ENCODE measurements at regions not wholly inside any gene's neighbourhood (a gene's known extent, or its start where the extent isn't known, plus 50 kb on each side); places are given as distances from the start of the nearest gene placed in this dataset.
"Not testable (repeated sequence)": the region's sequence is repeated elsewhere in the genome, so short reads cannot be mapped to it uniquely, and the experiment has no call there.

DNA sequence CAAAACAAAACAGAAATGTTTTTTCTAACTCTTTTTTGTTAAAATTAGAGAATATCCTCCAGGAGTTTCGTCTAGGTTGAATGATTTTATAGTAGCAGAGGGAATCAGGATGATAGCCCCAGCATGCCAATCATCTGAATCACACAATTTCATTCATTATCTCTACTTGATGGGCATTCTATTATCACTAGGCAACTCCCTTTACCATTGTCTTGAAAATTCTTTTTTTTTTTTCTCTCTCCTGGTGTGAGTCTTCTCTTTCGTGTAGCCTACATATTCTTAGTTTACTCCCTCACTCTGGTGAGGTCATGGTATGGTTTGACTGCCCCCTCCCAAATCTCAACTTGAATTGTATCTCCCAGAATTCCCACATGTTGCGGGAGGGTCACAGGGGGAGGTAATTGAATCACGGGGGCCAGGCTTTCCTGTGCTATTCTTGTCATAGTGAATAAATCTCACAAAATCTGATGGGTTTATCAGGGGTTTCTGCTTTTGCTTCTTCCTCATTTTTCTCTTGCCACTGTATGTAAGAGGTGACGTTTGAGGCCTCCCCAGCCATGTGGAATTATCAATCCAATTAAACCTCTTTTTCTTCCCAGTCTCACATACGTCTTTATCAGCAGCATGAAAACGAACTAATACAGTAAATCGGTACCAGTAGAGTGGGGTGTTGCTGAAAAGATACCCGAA lies 105.0 kb downstream of the OTUD1 start:
- DNase-seq (ENCODE audit: low spot score) = no peak

DNA sequence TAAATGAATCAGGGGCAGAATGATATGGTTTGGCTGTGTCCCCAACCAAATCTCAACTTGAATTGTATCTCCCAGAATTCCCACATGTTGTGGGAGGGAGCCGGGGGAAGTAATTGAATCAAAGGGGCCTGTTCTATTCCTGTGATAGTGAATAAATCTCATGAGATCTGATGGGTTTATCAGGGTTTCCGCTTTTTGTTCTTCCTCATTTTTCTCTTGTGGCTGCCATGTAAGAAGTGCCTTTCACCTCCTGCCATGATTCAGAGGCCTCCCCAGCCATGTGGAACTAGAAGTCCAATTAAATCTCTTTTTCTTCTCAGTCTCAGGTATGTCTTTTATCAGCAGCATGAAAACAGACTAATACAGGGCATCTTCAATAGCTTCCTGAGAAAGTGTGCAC lies 107.0 kb downstream of the OTUD1 start:
- not testable (repeated sequence) for DNase-seq (ENCODE audit: low spot score)

DNA sequence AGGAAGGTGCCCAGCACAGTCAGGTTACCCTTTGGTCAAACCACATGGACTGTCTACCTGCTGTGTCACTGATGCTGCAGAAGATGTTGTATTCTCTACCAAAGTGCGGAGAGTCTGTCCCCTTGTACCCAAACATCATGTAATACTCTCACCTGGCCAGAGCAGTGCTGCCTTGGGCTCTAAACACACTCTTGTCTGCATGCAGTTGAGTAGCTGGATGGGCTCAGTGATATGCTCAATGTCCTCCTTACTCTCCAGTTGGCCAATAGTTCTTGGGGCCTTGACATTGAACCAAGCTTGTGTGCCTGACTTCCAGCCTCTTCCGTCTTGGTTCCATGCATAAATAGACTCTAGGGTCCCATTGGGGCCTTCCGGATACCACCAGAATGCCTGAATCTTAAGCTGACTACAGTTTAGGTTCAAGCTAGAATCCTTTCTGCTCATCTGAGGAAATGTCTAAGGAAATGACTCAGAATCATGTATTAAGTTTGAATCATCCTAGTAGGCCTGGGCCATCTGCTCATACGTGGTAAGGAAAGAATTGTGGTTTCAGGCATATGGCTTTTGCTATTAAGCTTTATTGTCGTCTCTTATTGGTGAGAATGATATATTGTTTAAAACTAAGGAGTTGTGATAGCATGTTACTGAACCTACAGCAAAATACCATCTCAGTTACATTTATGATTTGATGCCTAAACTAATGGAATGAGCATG lies 118.0 kb downstream of the OTUD1 start:
- DNase-seq (ENCODE audit: low spot score) = no peak

DNA sequence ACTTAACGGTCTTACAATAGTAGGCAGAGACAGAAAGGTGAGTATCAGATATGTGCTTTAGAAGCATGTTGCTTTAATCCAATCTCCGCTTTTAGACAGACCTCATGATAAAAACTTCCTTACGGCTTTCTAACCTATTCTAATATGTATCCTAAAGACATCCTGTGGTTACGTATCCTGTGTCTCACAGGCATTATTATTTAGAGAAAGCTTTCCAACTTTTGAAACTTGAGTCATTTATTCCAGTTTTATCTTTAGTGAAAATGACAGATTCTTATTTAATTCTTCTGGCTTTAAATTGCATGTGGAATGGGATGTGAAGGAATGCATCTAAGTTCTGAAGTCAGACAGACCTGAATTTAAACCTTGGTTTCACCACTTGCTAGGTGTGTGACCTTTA lies 118.9 kb downstream of the OTUD1 start:
- DNase-seq (ENCODE audit: low spot score) = no peak

DNA sequence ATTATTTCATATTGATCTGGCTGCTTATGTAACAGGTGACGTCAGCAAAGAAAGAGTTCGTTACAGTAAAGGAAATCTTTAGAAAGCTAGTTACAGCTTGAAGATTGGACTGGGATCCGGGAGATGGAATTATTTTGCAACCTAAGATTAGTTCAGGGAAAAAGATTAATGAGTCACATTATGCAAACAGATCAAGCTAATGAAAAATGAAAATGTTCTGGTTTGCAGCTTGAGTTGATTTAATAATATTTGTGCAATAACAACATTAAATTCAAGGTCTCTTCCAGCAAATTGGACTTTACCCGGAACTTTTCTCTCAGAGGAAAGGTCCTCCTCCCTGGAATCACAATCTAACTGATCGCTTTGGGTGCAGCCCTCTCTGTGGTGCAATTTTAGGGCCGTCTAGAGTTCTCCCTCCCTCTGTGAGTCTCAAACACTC lies 119.5 kb downstream of the OTUD1 start:
- no peak for DNase-seq (ENCODE audit: low spot score)

- DNase-seq (ENCODE audit: low spot score) = no peak
Observed at GRCh38 chr10:23568996-23569395, 130.1 kb downstream of the OTUD1 start.

DNA sequence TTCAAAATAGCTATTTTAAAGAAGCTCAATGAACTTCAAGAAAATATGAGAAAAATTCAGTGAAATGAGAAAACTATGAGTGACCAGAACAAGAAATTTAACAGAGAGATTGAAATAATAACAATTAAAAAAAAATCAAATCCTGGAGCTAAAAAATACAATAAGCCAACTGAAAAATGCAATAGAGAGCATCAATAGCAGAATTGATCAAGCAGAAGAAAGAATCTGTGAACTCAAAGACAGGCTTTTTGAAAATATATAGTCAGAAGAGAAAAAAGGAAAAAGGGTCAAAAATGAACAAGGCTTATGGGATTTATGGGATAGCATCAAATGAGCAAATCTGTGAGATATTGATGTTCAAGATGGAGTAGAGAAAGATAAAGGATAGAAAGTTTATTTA lies 133.0 kb downstream of the OTUD1 start:
- no peak for DNase-seq (ENCODE audit: low spot score)

- no peak for DNase-seq (ENCODE audit: low spot score)
Observed at GRCh38 chr10:23581906-23582450, 143.1 kb downstream of the OTUD1 start.

- DNase-seq (ENCODE audit: low spot score) = no peak
Observed at GRCh38 chr10:23584396-23584795, 145.5 kb downstream of the OTUD1 start.

GRCh38 chr10:23585186-23585585 lies 146.3 kb downstream of the OTUD1 start:
- no peak for DNase-seq (ENCODE audit: low spot score)

DNA sequence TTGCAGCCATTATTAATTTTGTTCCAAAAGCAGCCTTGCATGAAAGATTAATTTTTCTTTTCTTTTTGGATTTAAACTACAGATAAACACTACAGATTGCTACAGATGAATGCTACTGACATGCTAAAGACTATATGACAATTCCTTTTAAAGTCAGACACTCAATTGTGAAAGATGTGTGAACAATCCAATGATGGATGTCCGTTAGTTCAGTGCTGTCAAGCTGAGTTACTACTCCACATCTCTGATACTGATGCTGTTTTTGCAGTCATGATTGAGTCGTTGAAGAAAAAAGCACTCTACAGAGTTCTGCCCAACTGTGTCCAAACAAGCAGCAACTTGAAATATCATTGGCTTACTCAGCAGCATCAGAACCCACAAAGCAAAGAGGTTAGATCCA lies 146.8 kb downstream of the OTUD1 start:
- DNase-seq (ENCODE audit: low spot score) = no peak

GRCh38 chr10:23595278-23595677 lies 156.4 kb downstream of the OTUD1 start:
- DNase-seq (ENCODE audit: low spot score) = not testable (repeated sequence)

- no peak for DNase-seq (ENCODE audit: low spot score)
Observed at GRCh38 chr10:23604613-23605012, 165.7 kb downstream of the OTUD1 start.

DNA sequence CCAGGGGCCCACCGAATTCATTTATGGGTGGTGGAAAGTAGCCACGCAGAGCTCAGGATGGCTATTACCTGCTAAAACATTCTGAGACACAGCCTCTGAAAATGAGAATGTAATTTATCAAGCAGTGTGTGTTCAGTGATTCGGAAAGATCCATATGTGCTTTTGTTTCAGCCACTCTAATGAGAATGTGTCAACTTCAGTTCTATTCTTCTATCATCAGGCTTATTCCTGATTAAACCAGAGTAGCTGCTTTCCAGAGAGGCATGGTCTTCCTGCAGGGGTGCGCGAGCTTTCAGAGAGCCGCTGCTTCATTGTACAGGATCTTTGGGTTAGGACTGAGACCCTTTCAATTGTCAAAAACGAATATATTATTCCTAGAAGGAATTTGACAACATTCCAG lies 167.6 kb downstream of the OTUD1 start:
- DNase-seq (ENCODE audit: low spot score) = no peak

DNA sequence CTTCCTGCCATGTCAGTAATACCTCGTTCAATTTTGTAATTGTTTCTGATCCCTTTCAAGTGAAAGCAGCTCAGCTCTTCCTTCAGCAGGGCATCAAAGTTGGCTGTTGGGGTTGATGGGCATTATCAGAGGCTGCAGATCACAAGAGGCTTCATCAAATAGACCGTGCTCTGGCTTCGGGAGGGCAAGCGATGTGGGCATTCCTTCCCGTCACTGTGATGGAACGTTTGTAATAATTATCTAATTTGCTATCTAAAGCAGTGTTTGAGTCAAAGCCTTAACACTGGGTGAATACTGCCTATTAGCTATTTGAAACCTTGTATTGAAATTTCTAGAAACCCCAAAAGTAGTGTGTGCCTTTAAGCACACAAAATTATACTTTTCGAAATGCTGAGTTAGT lies 170.1 kb downstream of the OTUD1 start:
- no peak for DNase-seq (ENCODE audit: low spot score)

DNA sequence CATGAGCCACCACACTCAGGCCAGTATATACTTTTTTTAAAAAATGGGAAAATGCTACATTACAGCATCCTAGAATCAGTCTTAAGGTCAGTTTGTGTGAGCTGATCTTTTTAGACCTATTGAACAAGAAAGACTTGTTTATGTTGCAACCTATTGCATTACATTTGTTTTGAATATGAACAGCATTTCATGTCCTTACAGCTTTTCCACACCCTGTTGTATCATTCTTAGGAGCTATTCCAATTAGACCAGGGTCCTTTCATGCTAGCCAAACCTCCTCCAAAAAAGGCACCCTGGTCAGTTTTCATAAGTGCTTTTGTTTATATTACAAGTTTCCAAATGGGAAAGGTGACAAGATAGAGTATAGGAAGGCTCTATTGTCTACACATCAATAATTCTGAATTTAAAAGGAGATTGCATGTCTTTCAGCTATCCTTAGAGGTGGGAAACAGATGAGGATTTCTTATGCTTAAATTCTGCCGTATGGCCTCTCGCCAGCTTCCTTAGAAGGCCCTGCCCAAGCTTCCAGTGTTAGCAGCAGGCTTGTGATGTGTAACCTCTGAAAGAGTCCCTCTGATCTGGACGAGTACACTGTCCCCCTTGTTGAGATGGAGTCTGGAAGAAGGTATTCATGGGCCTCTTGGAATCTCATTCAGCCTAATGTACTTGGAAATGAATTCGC lies 171.9 kb downstream of the OTUD1 start:
- DNase-seq (ENCODE audit: low spot score) = no peak

DNA sequence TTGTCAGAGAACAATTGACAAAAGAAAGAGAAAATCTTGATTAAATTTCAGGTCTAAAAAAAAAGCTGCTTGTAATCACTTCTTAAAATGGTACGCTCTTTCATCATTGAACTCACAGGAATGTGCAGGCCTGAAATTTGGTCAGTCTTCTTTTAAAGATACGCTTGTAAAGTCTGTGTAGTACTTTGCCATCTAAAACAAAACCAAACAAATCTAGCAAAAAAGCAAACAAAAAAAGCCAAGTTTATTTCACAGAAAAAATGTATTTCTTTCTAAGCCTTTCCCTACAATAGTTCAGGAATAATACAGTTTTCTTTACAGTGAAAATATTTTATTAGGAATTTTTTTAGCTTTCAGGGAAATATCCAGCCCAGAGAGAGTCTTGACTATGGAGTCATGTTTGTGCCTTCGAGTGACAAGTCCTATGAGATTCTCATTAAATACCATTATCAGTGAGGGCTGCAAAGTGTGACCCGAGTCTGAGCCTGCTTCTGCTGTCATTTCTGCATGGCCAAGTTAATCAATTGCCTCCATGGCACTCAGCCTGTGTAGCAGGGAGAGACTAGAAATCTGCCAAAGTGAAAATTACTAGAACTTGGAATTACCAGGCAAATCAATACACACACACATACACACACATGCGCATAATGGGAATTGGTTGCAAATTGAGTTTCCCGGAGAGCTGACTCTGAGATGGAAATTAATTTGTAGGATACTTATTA lies 172.6 kb downstream of the OTUD1 start:
- no peak for DNase-seq (ENCODE audit: low spot score)

DNA sequence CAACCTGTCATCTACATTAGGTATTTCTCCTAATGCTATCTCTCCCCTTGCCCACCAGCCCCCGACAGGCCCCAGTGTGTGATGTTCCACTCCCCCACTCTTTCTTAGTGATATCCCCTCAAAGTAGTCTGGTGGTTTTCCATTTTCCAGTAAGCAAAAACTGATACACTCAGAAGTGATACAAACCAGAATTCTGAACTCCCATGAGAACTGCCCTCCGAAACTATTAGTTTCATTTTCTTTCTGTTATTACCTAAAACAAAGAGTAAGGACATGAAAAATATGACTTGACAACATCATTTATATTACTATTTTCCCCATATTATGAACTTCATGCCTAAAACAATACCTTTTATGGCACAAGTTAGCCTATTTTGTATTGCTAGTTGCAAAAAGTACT lies 175.0 kb downstream of the OTUD1 start:
- DNase-seq (ENCODE audit: low spot score) = no peak

DNA sequence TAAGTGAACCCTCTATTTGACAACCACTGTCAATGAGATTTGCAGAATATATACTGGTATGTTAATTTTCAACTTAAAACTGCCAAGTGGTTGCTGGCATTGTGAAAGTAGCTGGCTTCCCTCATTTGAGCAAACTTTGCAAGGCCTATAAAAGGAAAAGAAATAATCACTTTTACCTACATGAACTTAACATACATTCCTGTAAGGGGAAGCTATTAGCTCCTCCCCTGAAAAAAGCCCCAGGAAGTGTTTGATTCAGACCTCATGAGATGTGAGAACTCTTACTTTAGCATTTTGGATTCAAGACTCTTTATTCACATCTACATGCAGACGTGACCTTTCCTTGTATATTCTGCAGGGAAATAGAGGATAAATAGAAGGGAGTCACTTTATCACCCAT lies 175.6 kb downstream of the OTUD1 start:
- DNase-seq (ENCODE audit: low spot score) = no peak

- DNase-seq (ENCODE audit: low spot score) = no peak
Observed at GRCh38 chr10:23630376-23630775, 191.5 kb downstream of the OTUD1 start.

- DNase-seq (ENCODE audit: low spot score) = no peak
Observed at GRCh38 chr10:23630885-23631284, 192.0 kb downstream of the OTUD1 start.

GRCh38 chr10:23643111-23643780 lies 204.4 kb downstream of the OTUD1 start:
- DNase-seq (ENCODE audit: low spot score) = no peak
